HFFc6 (cell line): ENCODE measurements at regions not wholly inside any gene's neighbourhood (a gene's known extent, or its start where the extent isn't known, plus 50 kb on each side); places are given as distances from the start of the nearest gene placed in this dataset.

Source experiments
- DNase-seq: peaks from one replicate; pipeline ENCODE4 v3.0.0-alpha.2; 2018
- H3K27ac Mint-ChIP-seq: 2 replicates; pipeline ENCODE4 v1.8.0; 2020; ENCODE audit warnings: mild to moderate bottlenecking, mixed read lengths
- H3K27me3 Mint-ChIP-seq: 2 replicates; pipeline ENCODE4 v1.8.0; 2021; ENCODE audit warnings: mild to moderate bottlenecking, moderate library complexity, mixed read lengths; ENCODE audit not compliant: insufficient read depth
- H3K36me3 Mint-ChIP-seq: 2 replicates; pipeline ENCODE4 v1.8.0; 2021; ENCODE audit warnings: low read depth, mixed read lengths
- H3K4me1 Mint-ChIP-seq: 2 replicates; pipeline ENCODE4 v1.8.0; 2020; ENCODE audit warnings: low read depth, mixed read lengths
- H3K4me3 Mint-ChIP-seq: 2 replicates; pipeline ENCODE4 v1.8.0; 2020; ENCODE audit warnings: mild to moderate bottlenecking, moderate library complexity, mixed read lengths
- H3K9me3 Mint-ChIP-seq: 2 replicates; pipeline ENCODE4 v1.8.0; 2020; ENCODE audit warnings: mild to moderate bottlenecking, mixed read lengths
- TF ChIP-seq, protein P1 (sequence below): fragments of 200-600 bp; sonication (generic); IDR thresholded peaks from 2 replicates; pipeline ENCODE4 v1.5.0; 2021; ENCODE audit warnings: antibody characterized with exemption, mild to moderate bottlenecking

DNA sequence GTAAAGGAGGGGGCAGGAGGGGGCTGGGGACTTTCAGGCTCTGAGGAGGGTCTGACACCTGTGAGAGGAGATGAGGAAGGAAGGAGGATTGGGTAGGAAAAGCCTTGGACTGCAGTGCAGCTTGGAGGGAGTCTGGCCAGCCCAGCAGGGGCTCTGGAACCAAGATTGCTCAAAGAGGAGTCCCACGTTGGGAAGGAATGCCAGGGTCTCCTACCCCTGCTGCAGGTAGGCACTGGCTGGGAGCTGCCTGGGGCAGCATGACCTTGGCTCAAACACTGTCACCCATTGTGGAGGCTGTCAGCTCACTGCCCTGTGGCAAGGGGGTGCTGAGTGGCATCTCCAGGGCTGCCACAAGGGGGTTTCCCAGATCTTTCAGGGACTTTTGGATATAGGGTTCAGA lies 94.5 kb downstream of the RPS6KA4 start:
- peaks cover 11% of the 10 kb centered on the region for H3K4me1 Mint-ChIP-seq
- TF ChIP-seq, protein P1, sequence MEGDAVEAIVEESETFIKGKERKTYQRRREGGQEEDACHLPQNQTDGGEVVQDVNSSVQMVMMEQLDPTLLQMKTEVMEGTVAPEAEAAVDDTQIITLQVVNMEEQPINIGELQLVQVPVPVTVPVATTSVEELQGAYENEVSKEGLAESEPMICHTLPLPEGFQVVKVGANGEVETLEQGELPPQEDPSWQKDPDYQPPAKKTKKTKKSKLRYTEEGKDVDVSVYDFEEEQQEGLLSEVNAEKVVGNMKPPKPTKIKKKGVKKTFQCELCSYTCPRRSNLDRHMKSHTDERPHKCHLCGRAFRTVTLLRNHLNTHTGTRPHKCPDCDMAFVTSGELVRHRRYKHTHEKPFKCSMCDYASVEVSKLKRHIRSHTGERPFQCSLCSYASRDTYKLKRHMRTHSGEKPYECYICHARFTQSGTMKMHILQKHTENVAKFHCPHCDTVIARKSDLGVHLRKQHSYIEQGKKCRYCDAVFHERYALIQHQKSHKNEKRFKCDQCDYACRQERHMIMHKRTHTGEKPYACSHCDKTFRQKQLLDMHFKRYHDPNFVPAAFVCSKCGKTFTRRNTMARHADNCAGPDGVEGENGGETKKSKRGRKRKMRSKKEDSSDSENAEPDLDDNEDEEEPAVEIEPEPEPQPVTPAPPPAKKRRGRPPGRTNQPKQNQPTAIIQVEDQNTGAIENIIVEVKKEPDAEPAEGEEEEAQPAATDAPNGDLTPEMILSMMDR, result no peak
- no peaks in the 10 kb centered on the region for H3K9me3 Mint-ChIP-seq
- peaks cover 56% of the 10 kb centered on the region for H3K27me3 Mint-ChIP-seq
- no peak overlapping the region for H3K27ac Mint-ChIP-seq
- H3K4me3 Mint-ChIP-seq, result no peak overlapping the region
- no peak for DNase-seq
- no peaks in the 10 kb centered on the region for H3K36me3 Mint-ChIP-seq

DNA sequence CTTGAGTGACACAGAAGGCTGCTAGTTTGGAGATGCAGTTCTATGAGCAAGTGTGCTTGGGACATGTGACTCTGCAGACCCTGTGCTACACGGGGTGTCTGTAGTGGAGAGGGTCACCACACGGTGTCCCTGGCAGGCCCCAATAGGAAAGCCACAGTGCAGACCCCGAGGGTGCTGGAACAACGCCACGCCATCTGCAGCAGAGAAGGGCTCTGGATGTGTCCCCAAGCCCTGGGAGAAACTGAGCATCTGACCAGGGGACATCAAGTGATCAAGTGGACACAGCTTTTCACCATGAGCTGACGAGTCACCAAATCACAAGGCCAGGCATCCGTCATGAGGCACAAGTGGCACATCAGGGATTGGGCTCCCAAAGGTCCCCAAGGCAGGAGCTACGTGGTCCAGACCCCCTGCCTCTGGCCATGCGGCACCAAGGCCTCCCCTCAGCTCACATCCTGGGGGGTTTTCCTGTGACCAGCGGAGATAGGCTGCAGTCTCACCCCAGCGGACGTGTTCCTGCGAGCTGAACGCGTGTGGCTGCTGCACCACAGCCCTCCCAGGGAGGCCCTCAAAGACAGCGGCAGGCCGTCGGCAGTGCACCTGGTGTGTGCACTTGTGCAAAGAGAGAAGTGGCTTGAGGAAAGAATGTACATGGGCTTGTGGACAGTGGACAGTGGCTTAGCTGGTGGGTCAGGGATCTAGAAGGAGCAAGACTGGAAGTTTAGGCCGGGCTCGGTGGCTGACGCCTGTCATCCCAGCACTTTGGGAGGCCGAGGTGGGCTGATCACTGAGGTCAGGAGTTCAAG lies 96.7 kb downstream of the RPS6KA4 start:
- Mint-ChIP-seq H3K36me3 (no peaks in the 10 kb centered on the region), H3K27ac (no peak overlapping the region)
- no peak for DNase-seq

DNA sequence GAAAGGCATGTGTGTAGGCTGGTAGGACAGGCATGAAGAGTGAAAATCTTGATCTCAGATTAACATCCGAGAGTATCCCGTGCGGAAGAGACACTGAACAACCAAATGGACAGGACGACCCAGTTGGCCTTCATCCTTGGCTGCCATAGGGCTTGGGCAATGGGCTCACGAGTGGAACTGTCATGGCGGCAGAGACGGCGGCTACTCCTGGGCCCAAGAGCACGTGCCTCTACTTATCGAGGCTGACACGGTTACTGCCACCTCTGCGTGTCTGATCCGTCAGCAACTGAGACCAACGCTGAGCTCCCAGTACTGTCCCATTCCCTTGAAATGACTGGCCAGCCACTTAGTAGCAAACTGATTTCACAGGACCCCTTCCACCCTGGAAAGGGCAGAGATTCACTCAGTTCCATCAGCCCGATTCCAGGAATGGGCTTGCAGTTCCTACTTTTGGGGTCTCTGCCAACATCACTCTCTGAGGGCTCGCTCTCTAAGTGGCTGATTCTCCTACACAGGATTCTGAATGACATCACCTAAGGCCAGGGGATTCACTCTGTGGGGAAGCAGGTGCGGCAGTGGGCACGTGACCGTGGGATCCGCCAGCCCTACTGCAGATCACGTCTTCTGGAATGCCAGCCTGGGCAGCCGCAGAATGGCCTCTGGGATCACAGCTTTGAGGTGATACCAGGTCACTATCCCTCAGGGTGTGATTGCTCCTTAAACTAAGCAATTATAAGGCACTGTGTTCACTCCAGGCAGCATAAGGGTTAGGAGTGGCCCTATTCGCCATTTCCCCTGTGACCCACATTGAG lies 97.8 kb downstream of the RPS6KA4 start:
- Mint-ChIP-seq H3K9me3 (no peaks in the 10 kb centered on the region), H3K27ac (no peak overlapping the region), H3K4me1 (no peaks in the 10 kb centered on the region), H3K27me3 (peaks cover 50% of the 10 kb centered on the region), H3K36me3 (no peaks in the 10 kb centered on the region), H3K4me3 (no peak overlapping the region)
- DNase-seq, result no peak
- TF ChIP-seq, protein P1, result no peak

More for the DNA sequence above, 96.7 kb downstream of the RPS6KA4 start:
- Mint-ChIP-seq H3K27me3 (peaks cover 52% of the 10 kb centered on the region), H3K4me3 (no peak overlapping the region), H3K4me1 (no peaks in the 10 kb centered on the region), H3K9me3 (no peaks in the 10 kb centered on the region)
- TF ChIP-seq, protein P1, result no peak

DNA sequence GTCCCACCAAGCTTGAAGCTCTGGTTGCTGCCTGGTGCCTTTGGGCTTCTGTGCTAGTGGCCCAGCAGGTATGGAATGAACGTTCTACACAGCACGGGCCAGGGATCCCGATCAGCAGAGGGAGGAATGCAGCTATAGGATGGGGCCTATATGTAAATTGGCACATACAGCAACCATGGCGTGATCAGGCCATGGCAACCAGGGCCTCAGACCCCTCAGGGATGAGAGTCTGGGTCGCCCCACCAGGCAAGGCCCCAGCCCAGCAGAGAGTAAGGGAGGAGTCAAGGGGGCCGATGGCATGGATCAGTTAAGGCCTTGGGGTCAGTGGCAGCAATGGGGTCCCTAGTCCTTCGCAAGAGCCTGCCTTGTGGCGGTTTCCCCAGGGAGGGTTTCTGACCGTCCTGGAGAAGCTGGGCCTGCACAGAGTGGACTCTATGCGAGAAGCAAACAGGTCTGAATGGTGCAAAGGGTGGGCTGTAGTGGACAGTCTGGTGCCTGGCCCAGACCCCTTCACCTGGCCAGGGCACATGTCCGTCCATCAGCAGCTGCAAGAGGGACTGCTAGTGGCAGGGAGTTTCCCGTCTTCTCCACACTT lies 98.2 kb upstream of the SLC22A11 start:
- H3K4me3 Mint-ChIP-seq, result no peak overlapping the region
- no peaks in the 10 kb centered on the region for H3K9me3 Mint-ChIP-seq
- H3K27ac Mint-ChIP-seq, result no peak overlapping the region
- no peak for DNase-seq
- H3K4me1 Mint-ChIP-seq, result no peaks in the 10 kb centered on the region
- TF ChIP-seq, protein P1, result no peak
- peaks cover 45% of the 10 kb centered on the region for H3K27me3 Mint-ChIP-seq
- H3K36me3 Mint-ChIP-seq, result no peaks in the 10 kb centered on the region

DNA sequence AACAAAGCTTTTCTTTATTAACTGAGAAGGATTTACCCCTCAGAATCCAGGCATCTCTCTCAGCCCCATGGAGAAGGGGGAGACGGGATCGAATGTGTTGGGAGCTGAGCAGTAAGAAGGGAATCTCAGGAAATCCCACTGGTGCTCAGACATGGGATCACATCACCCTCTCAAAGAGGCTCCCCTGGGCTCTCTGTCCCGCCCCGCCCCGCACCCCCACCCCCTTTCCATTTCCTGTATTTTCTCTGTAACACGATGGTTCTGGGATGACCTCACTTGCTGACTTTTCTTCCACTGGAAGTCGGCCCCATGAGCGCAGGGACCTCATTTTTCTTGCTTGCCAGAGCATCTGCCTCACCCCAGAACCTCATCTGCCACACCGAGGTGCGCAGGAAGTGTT lies 96.7 kb upstream of the SLC22A11 start:
- no peaks in the 10 kb centered on the region for H3K9me3 Mint-ChIP-seq
- H3K27me3 Mint-ChIP-seq, result peaks cover 35% of the 10 kb centered on the region
- no peak for DNase-seq
- no peaks in the 10 kb centered on the region for H3K36me3 Mint-ChIP-seq
- H3K27ac Mint-ChIP-seq, result no peak overlapping the region
- no peak overlapping the region for H3K4me3 Mint-ChIP-seq
- TF ChIP-seq, protein P1, result no peak
- H3K4me1 Mint-ChIP-seq, result peaks cover 4% of the 10 kb centered on the region; the same call in 1 of the 2 replicates
